ENCODE measurements at regions not wholly inside any gene's neighbourhood (a gene's known extent, or its start where the extent isn't known, plus 50 kb on each side); places are given as distances from the start of the nearest gene placed in this dataset.

DNA sequence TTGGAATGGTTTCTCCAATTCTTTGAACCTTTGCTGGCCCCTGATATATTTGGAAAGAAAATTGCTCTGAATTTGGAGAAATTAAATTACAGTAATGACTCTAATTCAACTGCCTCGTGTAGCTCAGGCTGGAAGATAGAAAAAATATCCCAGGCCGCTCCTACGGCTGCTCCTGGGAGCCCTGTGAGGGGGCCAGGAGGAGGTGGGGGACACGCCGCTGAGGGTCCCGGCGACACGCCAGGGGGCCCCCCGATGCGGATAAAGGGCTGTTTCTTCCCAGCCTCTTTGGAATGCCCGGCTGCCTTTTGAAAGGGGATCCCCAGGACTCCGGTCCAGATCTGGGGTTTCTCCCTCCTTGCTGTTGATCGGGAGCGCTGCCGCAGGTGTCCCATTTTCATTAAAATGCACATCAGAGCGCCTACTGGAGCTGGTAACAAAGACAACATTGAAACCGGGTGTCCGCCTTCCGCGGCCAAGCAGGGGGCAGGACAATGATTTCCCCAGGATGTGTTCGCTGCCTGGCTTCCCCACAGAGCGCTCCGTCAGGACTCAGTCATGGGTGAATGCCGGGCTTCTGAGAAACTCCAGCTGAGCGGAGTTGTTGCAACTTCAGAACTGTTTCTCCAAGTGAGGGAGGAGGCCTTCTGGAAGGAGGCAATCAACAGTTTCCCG is 200.1 kb upstream of the KBTBD8 start:
- TF ChIP-seq NRF1 (IDR thresholded peaks at IDR 0.05; ENCODE audit: low read depth, low read length) = no peak
- TF ChIP-seq, protein P1, sequence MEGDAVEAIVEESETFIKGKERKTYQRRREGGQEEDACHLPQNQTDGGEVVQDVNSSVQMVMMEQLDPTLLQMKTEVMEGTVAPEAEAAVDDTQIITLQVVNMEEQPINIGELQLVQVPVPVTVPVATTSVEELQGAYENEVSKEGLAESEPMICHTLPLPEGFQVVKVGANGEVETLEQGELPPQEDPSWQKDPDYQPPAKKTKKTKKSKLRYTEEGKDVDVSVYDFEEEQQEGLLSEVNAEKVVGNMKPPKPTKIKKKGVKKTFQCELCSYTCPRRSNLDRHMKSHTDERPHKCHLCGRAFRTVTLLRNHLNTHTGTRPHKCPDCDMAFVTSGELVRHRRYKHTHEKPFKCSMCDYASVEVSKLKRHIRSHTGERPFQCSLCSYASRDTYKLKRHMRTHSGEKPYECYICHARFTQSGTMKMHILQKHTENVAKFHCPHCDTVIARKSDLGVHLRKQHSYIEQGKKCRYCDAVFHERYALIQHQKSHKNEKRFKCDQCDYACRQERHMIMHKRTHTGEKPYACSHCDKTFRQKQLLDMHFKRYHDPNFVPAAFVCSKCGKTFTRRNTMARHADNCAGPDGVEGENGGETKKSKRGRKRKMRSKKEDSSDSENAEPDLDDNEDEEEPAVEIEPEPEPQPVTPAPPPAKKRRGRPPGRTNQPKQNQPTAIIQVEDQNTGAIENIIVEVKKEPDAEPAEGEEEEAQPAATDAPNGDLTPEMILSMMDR (IDR thresholded peaks at IDR 0.05; ENCODE audit: control extremely low read depth in 1 of 3, insufficient read depth in 1 of 3, low read depth in 1 of 3, low read length in 3 of 3) = no peak
- no peak for TF ChIP-seq TAF1 (IDR thresholded peaks at IDR 0.05; ENCODE audit: low read depth, low read length)
- TF ChIP-seq, protein P2, sequence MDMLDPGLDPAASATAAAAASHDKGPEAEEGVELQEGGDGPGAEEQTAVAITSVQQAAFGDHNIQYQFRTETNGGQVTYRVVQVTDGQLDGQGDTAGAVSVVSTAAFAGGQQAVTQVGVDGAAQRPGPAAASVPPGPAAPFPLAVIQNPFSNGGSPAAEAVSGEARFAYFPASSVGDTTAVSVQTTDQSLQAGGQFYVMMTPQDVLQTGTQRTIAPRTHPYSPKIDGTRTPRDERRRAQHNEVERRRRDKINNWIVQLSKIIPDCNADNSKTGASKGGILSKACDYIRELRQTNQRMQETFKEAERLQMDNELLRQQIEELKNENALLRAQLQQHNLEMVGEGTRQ (IDR thresholded peaks at IDR 0.05; ENCODE audit: low read length) = no peak
- TF ChIP-seq POLR2A (IDR thresholded peaks at IDR 0.05; ENCODE audit: control extremely low read depth in 1 of 2, low read depth in 2 of 2, low read length in 2 of 2) = no peak

All from H1 (cell line).